TTC549 (cell line): ENCODE measurements at regions not wholly inside any gene's neighbourhood (a gene's known extent, or its start where the extent isn't known, plus 50 kb on each side); places are given as distances from the start of the nearest gene placed in this dataset.
A peak's percentile ranks its signal among the peaks of the same experiment; 100 is the strongest.

Experiments
- FAIRE-seq: peaks from 2 replicates; lab custom pipeline; 2012; peaks lifted over from hg19 to GRCh38; lab: Jason Lieb, UNC

GRCh38 chr2:126774761-126775160, 118.8 kb downstream of the GYPC start:
- FAIRE-seq = no peak

GRCh38 chr2:126775300-126775985, 119.5 kb downstream of the GYPC start:
- FAIRE-seq = no peak

GRCh38 chr2:126776255-126776654, 120.3 kb downstream of the GYPC start:
- no peak for FAIRE-seq

- FAIRE-seq = peak; percentile 59
Measured at GRCh38 chr2:126776692-126777619, 121.0 kb downstream of the GYPC start.

- FAIRE-seq = no peak
Measured at GRCh38 chr2:126777620-126777978, 121.1 kb upstream of the TEX51 start.

- FAIRE-seq = no peak
Measured at GRCh38 chr2:126778561-126779501, 119.9 kb upstream of the TEX51 start.

GRCh38 chr2:126781206-126781605, 117.5 kb upstream of the TEX51 start:
- FAIRE-seq = no peak

- no peak for FAIRE-seq
Measured at GRCh38 chr2:126781806-126782205, 116.9 kb upstream of the TEX51 start.

GRCh38 chr2:126782648-126783047, 116.0 kb upstream of the TEX51 start:
- no peak for FAIRE-seq

- no peak for FAIRE-seq
Measured at GRCh38 chr2:126783341-126783740, 115.3 kb upstream of the TEX51 start.

- no peak for FAIRE-seq
Measured at GRCh38 chr2:126784045-126784444, 114.6 kb upstream of the TEX51 start.

- FAIRE-seq = no peak
Measured at GRCh38 chr2:126784621-126785020, 114.1 kb upstream of the TEX51 start.

GRCh38 chr2:126785236-126785635, 113.5 kb upstream of the TEX51 start:
- FAIRE-seq = no peak

GRCh38 chr2:126785862-126786261, 112.8 kb upstream of the TEX51 start:
- no peak for FAIRE-seq

- FAIRE-seq = no peak
Measured at GRCh38 chr2:126786765-126787164, 111.9 kb upstream of the TEX51 start.

GRCh38 chr2:126787289-126787688, 111.4 kb upstream of the TEX51 start:
- no peak for FAIRE-seq

GRCh38 chr2:126788113-126788512, 110.6 kb upstream of the TEX51 start:
- no peak for FAIRE-seq

- FAIRE-seq = no peak
Measured at GRCh38 chr2:126788652-126789051, 110.0 kb upstream of the TEX51 start.

GRCh38 chr2:126790987-126791780, 107.5 kb upstream of the TEX51 start:
- no peak for FAIRE-seq

GRCh38 chr2:126792186-126792585, 106.5 kb upstream of the TEX51 start:
- no peak for FAIRE-seq

- FAIRE-seq = no peak
Measured at GRCh38 chr2:126792993-126793392, 105.7 kb upstream of the TEX51 start.
